HEK293 (cell line): ENCODE measurements at regions not wholly inside any gene's neighbourhood (a gene's known extent, or its start where the extent isn't known, plus 50 kb on each side); places are given as distances from the start of the nearest gene placed in this dataset.

Experiments used
- CTCF ChIA-PET: fragments of 350-600 bp; formaldehyde crosslinking; extraction: SDS; loops from one replicate; lab custom pipeline; 2021; ENCODE audit warnings: antibody characterized with exemption; lab: Yijun Ruan, JAX
- POLR2A ChIA-PET: fragments of 300-600 bp; formaldehyde crosslinking; extraction: SDS; loops from one replicate; lab custom pipeline; 2020; ENCODE audit warnings: antibody characterized with exemption, inconsistent platforms; lab: Yijun Ruan, JAX
- H3K27ac ChIP-seq: fragments of 200-500 bp; sonication (Bioruptor generic); 2 replicates; pipeline ENCODE4 v1.5.1; 2014; ENCODE audit warnings: low read depth, low read length, control low read depth, inconsistent platforms; ENCODE audit errors: extremely low read depth
- H3K36me3 ChIP-seq, 2 experiments: fragments of 200-500 bp in 1 of 2; sonication (Bioruptor generic) in 1 of 2; 1 replicate in 1 of 2; 2 replicates in 1 of 2; pipeline ENCODE4 v1.5.1; 2014 to 2017; ENCODE audit warnings: inconsistent platforms in 2 of 2, low read length in 2 of 2; ENCODE audit not compliant: control insufficient read depth in 2 of 2, insufficient read depth in 1 of 2
- H3K4me1 ChIP-seq: fragments of 200-500 bp; sonication (Bioruptor generic); 2 replicates; pipeline ENCODE4 v1.5.1; 2014; ENCODE audit warnings: mild to moderate bottlenecking, low read length, inconsistent platforms; ENCODE audit not compliant: control insufficient read depth, insufficient read depth
- H3K4me3 ChIP-seq: 2 replicates; pipeline ENCODE4 v1.5.1; 2011; ENCODE audit warnings: low read depth, mild to moderate bottlenecking, control low read depth, low read length, moderate library complexity
- H3K9me3 ChIP-seq: fragments of 200-500 bp; sonication (Bioruptor generic); 2 replicates; pipeline ENCODE4 v1.5.1; 2014; ENCODE audit warnings: low read depth, low read length, inconsistent platforms; ENCODE audit not compliant: control insufficient read depth, insufficient read depth
- GFI1B ChIP-seq: fragments of 450-650 bp; formaldehyde crosslinking; IDR thresholded peaks from 2 replicates; pipeline ENCODE4 v1.5.1; 2016; ENCODE audit warnings: missing biosample characterization, missing genetic modification characterization
- SCRT1 ChIP-seq: fragments of 450-650 bp; formaldehyde crosslinking; IDR thresholded peaks from 2 replicates; pipeline ENCODE4 v1.5.1; 2016; ENCODE audit warnings: missing biosample characterization, missing genetic modification characterization, borderline replicate concordance
- ZEB2 ChIP-seq: fragments of 450-650 bp; formaldehyde crosslinking; IDR thresholded peaks from 2 replicates; pipeline ENCODE4 v1.5.1; 2016; ENCODE audit warnings: missing biosample characterization, missing genetic modification characterization
- ZFP69B ChIP-seq: fragments of 450-650 bp; formaldehyde crosslinking; IDR thresholded peaks from 2 replicates; pipeline ENCODE4 v1.5.1; 2016; ENCODE audit warnings: missing biosample characterization, missing genetic modification characterization
- ZNF202 ChIP-seq: fragments of 450-650 bp; formaldehyde crosslinking; IDR thresholded peaks from 2 replicates; pipeline ENCODE4 v1.5.1; 2016; ENCODE audit warnings: missing biosample characterization, missing genetic modification characterization, borderline replicate concordance
- ZNF211 ChIP-seq: fragments of 450-650 bp; formaldehyde crosslinking; IDR thresholded peaks from 2 replicates; pipeline ENCODE4 v1.5.1; 2016; ENCODE audit warnings: low read depth, missing biosample characterization, missing genetic modification characterization
- ZNF221 ChIP-seq: fragments of 450-650 bp; formaldehyde crosslinking; IDR thresholded peaks from 2 replicates; pipeline ENCODE4 v1.5.1; 2017; ENCODE audit warnings: missing biosample characterization, missing genetic modification characterization, borderline replicate concordance
- ZNF239 ChIP-seq: fragments of 450-650 bp; formaldehyde crosslinking; IDR thresholded peaks from 2 replicates; pipeline ENCODE4 v1.5.1; 2016; ENCODE audit warnings: missing biosample characterization, missing genetic modification characterization
- ZNF433 ChIP-seq: fragments of 450-650 bp; formaldehyde crosslinking; IDR thresholded peaks from 2 replicates; pipeline ENCODE4 v1.5.1; 2016; ENCODE audit warnings: missing biosample characterization, missing genetic modification characterization, low read depth
- ZNF510 ChIP-seq: fragments of 450-650 bp; formaldehyde crosslinking; IDR thresholded peaks from 2 replicates; pipeline ENCODE4 v1.5.1; 2018; ENCODE audit warnings: mild to moderate bottlenecking, missing genetic modification characterization, missing biosample characterization; ENCODE audit not compliant: insufficient replicate concordance
- ZNF76 ChIP-seq: fragments of 450-650 bp; formaldehyde crosslinking; IDR thresholded peaks from 2 replicates; pipeline ENCODE4; 2016; ENCODE audit warnings: low read depth, missing biosample characterization, missing genetic modification characterization, borderline replicate concordance
- TF ChIP-seq, protein P1 (sequence below): fragments of 450-650 bp; formaldehyde crosslinking; IDR thresholded peaks from 2 replicates; pipeline ENCODE4 v1.5.1; 2017; ENCODE audit warnings: missing biosample characterization, missing genetic modification characterization
- TF ChIP-seq, protein P2 (sequence below): fragments of 450-650 bp; formaldehyde crosslinking; IDR thresholded peaks from 2 replicates; pipeline ENCODE4 v1.5.1; 2016; ENCODE audit warnings: missing biosample characterization, missing genetic modification characterization, low read depth
- TF ChIP-seq, protein P3 (sequence below): IDR thresholded peaks from 2 replicates; pipeline ENCODE4 v1.6.1; 2011; ENCODE audit warnings: mild to moderate bottlenecking, low read depth, low read length, borderline replicate concordance
- TF ChIP-seq, protein P4 (sequence below): fragments of 450-650 bp; formaldehyde crosslinking; IDR thresholded peaks from 2 replicates; pipeline ENCODE4 v1.5.1; 2016; ENCODE audit warnings: missing biosample characterization, missing genetic modification characterization
- TF ChIP-seq, protein P5 (sequence below): fragments of 450-650 bp; formaldehyde crosslinking; IDR thresholded peaks from 2 replicates; pipeline ENCODE4 v1.5.1; 2016; ENCODE audit warnings: missing biosample characterization, missing genetic modification characterization, low read depth
- TF ChIP-seq, protein P6 (sequence below): fragments of 450-650 bp; formaldehyde crosslinking; IDR thresholded peaks from 2 replicates; pipeline ENCODE4 v1.5.1; 2017; ENCODE audit warnings: missing biosample characterization, missing genetic modification characterization

DNA sequence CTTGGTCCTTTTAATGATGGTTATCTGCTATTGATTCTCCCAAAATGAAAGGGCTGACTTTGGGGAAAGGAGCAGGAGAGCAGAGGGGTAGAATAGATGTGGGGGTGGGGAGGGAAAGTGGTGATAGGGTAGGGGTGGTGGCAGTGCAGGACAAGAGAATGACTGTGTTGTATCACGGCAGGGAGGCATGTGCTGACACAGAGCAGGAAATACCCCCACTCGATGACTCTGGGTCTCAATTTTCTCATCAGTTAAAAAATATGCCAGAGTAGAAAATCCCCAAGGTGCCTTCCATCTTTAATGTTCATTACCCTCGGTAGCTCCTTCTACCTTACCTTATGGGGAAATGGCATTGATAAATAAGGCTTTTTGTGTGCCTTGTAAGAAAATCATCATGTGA lies 79.0 kb upstream of the ATXN1 start:
- Histone ChIP-seq H3K36me3 (no peaks in the 10 kb centered on the region), H3K4me1 (0 out of 2 replicates have a peak, but pooled peaks cover 4% of the 10 kb centered on the region), H3K27ac (no peak overlapping the region), H3K9me3 (no peaks in the 10 kb centered on the region), H3K4me3 (no peak overlapping the region)
- CTCF ChIA-PET, result interaction anchor here (0.7 to 1.0 kb wide), 2 partner anchors 39 to 144 kb away, joined by 3 read pairs; no protein-coding TSS in a partner anchor
- TF ChIP-seq ZNF510 (tag by site-specific recombination), result no peak
- POLR2A ChIA-PET, result no interaction called here

DNA sequence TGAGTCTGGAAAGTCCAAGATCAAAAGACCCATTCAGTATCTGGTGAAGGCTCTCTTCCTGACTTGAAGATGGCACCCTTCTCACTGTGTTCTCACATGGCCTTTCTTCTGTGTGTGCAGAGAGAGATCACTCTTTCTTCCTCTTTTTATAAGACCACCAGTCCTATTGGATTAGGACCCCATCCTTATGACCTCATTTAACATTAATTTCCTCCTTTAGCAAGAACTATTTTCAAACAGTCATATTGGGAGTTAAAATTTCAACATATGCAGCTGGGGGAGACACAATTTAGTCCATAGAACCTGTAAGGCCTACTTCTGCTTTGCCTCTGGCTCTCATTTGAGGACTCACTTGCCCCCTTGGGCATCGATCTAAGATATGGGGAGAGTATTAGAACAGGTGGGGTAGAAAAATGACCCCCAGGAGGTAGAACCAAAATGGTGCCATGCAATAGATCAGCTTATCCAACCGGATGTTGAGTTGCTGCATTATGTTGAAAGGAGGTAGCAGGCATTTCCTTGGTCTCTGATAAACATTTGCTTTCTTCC lies 78.4 kb upstream of the ATXN1 start:
- no peaks in the 10 kb centered on the region for H3K36me3 ChIP-seq
- ChIA-PET POLR2A (no interaction called here), CTCF (no interaction called here)
- 0 out of 2 replicates have a peak, but pooled peaks cover 4% of the 10 kb centered on the region for H3K4me1 ChIP-seq
- H3K4me3 ChIP-seq, result no peak overlapping the region
- H3K9me3 ChIP-seq, result no peaks in the 10 kb centered on the region
- TF ChIP-seq ZNF202 (tag by site-specific recombination) (no peak), ZNF433 (tag by site-specific recombination) (no peak), GFI1B (tag by site-specific recombination) (no peak)
- TF ChIP-seq, protein P1, sequence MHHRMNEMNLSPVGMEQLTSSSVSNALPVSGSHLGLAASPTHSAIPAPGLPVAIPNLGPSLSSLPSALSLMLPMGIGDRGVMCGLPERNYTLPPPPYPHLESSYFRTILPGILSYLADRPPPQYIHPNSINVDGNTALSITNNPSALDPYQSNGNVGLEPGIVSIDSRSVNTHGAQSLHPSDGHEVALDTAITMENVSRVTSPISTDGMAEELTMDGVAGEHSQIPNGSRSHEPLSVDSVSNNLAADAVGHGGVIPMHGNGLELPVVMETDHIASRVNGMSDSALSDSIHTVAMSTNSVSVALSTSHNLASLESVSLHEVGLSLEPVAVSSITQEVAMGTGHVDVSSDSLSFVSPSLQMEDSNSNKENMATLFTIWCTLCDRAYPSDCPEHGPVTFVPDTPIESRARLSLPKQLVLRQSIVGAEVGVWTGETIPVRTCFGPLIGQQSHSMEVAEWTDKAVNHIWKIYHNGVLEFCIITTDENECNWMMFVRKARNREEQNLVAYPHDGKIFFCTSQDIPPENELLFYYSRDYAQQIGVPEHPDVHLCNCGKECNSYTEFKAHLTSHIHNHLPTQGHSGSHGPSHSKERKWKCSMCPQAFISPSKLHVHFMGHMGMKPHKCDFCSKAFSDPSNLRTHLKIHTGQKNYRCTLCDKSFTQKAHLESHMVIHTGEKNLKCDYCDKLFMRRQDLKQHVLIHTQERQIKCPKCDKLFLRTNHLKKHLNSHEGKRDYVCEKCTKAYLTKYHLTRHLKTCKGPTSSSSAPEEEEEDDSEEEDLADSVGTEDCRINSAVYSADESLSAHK, result no peak
- no peak overlapping the region for H3K27ac ChIP-seq

DNA sequence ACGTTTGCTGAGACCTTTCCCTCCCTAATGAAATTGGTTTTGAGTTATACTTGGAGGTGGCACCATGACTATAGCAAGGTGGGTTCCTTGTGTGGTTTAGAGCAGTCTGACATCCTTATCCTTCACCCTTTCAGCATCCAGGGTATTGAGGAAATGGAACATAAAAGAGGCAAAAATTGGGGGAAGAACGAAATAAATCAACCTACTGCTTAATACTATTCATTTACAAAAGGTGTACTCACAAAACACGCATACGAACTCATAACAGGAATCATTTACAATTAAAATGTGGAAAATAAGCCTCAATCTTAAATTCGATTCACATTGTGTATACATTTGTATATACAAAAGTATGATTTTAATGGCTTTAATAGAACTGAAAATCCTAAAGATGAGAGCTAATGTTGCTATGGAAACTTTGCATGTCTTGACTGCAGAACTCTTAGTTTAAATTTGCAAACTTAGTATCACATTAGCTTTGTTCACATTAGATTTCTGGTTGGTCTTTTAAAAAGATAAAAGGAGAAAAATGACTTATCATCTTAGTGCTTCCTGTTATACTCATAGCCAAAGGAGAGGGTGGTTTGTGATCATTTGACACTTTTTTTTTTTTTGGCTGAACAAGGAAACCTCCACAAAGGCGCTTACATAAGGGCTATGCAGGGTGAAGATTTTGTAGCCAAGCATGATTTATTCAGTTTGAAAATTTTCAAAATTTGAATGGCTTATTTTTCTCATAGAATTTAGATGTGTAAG lies 76.1 kb upstream of the ATXN1 start:
- H3K4me3 ChIP-seq, result no peak overlapping the region
- no peaks in the 10 kb centered on the region for H3K4me1 ChIP-seq
- ChIA-PET CTCF (interaction anchor here (0.6 to 0.7 kb wide), 2 partner anchors 67 to 849 kb away, joined by 3 to 8 read pairs; no protein-coding TSS in a partner anchor), POLR2A (no interaction called here)
- no peak overlapping the region for H3K27ac ChIP-seq
- H3K9me3 ChIP-seq, result no peaks in the 10 kb centered on the region
- no peaks in the 10 kb centered on the region for H3K36me3 ChIP-seq
- TF ChIP-seq ZNF211 (tag by site-specific recombination) (no peak), ZNF239 (tag by site-specific recombination) (no peak), ZNF76 (tag by site-specific recombination) (no peak), SCRT1 (tag by site-specific recombination) (no peak), ZEB2 (tag by site-specific recombination) (no peak), ZNF221 (tag by site-specific recombination) (no peak), ZFP69B (tag by site-specific recombination) (no peak)
- TF ChIP-seq, protein P2, sequence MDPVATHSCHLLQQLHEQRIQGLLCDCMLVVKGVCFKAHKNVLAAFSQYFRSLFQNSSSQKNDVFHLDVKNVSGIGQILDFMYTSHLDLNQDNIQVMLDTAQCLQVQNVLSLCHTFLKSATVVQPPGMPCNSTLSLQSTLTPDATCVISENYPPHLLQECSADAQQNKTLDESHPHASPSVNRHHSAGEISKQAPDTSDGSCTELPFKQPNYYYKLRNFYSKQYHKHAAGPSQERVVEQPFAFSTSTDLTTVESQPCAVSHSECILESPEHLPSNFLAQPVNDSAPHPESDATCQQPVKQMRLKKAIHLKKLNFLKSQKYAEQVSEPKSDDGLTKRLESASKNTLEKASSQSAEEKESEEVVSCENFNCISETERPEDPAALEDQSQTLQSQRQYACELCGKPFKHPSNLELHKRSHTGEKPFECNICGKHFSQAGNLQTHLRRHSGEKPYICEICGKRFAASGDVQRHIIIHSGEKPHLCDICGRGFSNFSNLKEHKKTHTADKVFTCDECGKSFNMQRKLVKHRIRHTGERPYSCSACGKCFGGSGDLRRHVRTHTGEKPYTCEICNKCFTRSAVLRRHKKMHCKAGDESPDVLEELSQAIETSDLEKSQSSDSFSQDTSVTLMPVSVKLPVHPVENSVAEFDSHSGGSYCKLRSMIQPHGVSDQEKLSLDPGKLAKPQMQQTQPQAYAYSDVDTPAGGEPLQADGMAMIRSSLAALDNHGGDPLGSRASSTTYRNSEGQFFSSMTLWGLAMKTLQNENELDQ, result no peak
- TF ChIP-seq, protein P3, sequence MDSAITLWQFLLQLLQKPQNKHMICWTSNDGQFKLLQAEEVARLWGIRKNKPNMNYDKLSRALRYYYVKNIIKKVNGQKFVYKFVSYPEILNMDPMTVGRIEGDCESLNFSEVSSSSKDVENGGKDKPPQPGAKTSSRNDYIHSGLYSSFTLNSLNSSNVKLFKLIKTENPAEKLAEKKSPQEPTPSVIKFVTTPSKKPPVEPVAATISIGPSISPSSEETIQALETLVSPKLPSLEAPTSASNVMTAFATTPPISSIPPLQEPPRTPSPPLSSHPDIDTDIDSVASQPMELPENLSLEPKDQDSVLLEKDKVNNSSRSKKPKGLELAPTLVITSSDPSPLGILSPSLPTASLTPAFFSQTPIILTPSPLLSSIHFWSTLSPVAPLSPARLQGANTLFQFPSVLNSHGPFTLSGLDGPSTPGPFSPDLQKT, result no peak
- TF ChIP-seq, protein P4, sequence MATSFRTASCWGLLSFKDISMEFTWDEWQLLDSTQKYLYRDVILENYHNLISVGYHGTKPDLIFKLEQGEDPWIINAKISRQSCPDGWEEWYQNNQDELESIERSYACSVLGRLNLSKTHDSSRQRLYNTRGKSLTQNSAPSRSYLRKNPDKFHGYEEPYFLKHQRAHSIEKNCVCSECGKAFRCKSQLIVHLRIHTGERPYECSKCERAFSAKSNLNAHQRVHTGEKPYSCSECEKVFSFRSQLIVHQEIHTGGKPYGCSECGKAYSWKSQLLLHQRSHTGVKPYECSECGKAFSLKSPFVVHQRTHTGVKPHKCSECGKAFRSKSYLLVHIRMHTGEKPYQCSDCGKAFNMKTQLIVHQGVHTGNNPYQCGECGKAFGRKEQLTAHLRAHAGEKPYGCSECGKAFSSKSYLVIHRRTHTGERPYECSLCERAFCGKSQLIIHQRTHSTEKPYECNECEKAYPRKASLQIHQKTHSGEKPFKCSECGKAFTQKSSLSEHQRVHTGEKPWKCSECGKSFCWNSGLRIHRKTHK (tag by site-specific recombination), result no peak
- TF ChIP-seq, protein P5, sequence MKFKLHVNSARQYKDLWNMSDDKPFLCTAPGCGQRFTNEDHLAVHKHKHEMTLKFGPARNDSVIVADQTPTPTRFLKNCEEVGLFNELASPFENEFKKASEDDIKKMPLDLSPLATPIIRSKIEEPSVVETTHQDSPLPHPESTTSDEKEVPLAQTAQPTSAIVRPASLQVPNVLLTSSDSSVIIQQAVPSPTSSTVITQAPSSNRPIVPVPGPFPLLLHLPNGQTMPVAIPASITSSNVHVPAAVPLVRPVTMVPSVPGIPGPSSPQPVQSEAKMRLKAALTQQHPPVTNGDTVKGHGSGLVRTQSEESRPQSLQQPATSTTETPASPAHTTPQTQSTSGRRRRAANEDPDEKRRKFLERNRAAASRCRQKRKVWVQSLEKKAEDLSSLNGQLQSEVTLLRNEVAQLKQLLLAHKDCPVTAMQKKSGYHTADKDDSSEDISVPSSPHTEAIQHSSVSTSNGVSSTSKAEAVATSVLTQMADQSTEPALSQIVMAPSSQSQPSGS, result no peak
- TF ChIP-seq, protein P6, sequence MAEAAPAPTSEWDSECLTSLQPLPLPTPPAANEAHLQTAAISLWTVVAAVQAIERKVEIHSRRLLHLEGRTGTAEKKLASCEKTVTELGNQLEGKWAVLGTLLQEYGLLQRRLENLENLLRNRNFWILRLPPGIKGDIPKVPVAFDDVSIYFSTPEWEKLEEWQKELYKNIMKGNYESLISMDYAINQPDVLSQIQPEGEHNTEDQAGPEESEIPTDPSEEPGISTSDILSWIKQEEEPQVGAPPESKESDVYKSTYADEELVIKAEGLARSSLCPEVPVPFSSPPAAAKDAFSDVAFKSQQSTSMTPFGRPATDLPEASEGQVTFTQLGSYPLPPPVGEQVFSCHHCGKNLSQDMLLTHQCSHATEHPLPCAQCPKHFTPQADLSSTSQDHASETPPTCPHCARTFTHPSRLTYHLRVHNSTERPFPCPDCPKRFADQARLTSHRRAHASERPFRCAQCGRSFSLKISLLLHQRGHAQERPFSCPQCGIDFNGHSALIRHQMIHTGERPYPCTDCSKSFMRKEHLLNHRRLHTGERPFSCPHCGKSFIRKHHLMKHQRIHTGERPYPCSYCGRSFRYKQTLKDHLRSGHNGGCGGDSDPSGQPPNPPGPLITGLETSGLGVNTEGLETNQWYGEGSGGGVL (tag by site-specific recombination), result no peak
